RWPE1 (cell line): ENCODE measurements at regions not wholly inside any gene's neighbourhood (a gene's known extent, or its start where the extent isn't known, plus 50 kb on each side); places are given as distances from the start of the nearest gene placed in this dataset.

ENCODE experiments used
- CTCF ChIA-PET: fragments of 350-600 bp; sonication (Branson Sonifier 250); formaldehyde crosslinking; extraction: SDS; loops from one replicate; lab custom pipeline; 2021; lab: Yijun Ruan, JAX
- POLR2A ChIA-PET: fragments of 400-600 bp; formaldehyde crosslinking; extraction: SDS; loops from one replicate; lab custom pipeline; 2020; ENCODE audit warnings: antibody characterized with exemption; ENCODE audit not compliant: low non-redundant PET; lab: Yijun Ruan, JAX
- DNase-seq: peaks from one replicate; pipeline ENCODE4 v3.0.0; 2012; ENCODE audit warnings: low spot score
- H3K27ac ChIP-seq: fragments of 450-650 bp; 2 replicates; pipeline ENCODE4 v1.5.1; 2017
- CTCF ChIP-seq: fragments of 450-650 bp; conservative IDR thresholded peaks from 2 replicates; pipeline ENCODE4 v1.5.1; 2017; ENCODE audit warnings: low read depth, mild to moderate bottlenecking

- ChIA-PET POLR2A (no interaction called here), CTCF (no interaction called here)
- H3K27ac ChIP-seq = no peak overlapping the region
- no peak for TF ChIP-seq CTCF
- DNase-seq = no peak
These were observed 321.5 kb upstream of the CBLB start for GRCh38 chr3:106190296-106190695.

- DNase-seq = no peak
- TF ChIP-seq CTCF = no peak
- ChIA-PET CTCF (no interaction called here), POLR2A (no interaction called here)
- H3K27ac ChIP-seq = no peak overlapping the region
These were observed 322.4 kb upstream of the CBLB start for GRCh38 chr3:106191211-106191610.

- no peak overlapping the region for H3K27ac ChIP-seq
- POLR2A ChIA-PET = no interaction called here
- no peak for TF ChIP-seq CTCF
- CTCF ChIA-PET = interaction anchor here (0.6 kb wide), 1 partner anchor 134 kb away, joined by 5 read pairs; no protein-coding TSS in a partner anchor
- no peak for DNase-seq
These were observed 323.1 kb upstream of the CBLB start for GRCh38 chr3:106191913-106192312.

GRCh38 chr3:106193876-106194275 lies 325.1 kb upstream of the CBLB start:
- DNase-seq = no peak
- POLR2A ChIA-PET = no interaction called here

GRCh38 chr3:106194726-106195125 lies 325.9 kb upstream of the CBLB start:
- H3K27ac ChIP-seq = no peak overlapping the region
- CTCF ChIA-PET = no interaction called here
- POLR2A ChIA-PET = no interaction called here
- TF ChIP-seq CTCF = no peak
- DNase-seq = no peak

More at GRCh38 chr3:106193876-106194275, 325.1 kb upstream of the CBLB start:
- CTCF ChIA-PET = no interaction called here
- TF ChIP-seq CTCF = no peak
- no peak overlapping the region for H3K27ac ChIP-seq

- no peak for DNase-seq
- TF ChIP-seq CTCF = no peak
- H3K27ac ChIP-seq = no peak overlapping the region
- ChIA-PET POLR2A (no interaction called here), CTCF (no interaction called here)
These were observed 328.9 kb upstream of the CBLB start for GRCh38 chr3:106197532-106198194.
